ENCODE measurements at regions not wholly inside any gene's neighbourhood (a gene's known extent, or its start where the extent isn't known, plus 50 kb on each side); places are given as distances from the start of the nearest gene placed in this dataset.

- intact Hi-C loops (cut with DNase I; ENCODE audit: low total_unique reads) = no loop called here
- H3K4me3 ChIP-seq (ENCODE audit: low read depth, poor library complexity, severe bottlenecking) = no peak overlapping the region
- TF ChIP-seq POLR2A (IDR thresholded peaks at IDR 0.05) (no peak), CTCF (IDR thresholded peaks at IDR 0.05) (no peak)
- DNase-seq (ENCODE audit: low spot score in 2 of 2) = peak in 1 of 2 donors; percentile 8
- 67 to 84% methylated on average over 3 of the region's 3 CpGs for WGBS, 2 donors
Measured at GRCh38 chr16:24414534-24414933, 124.8 kb upstream of the RBBP6 start.

- WGBS, 2 donors = 43 to 51% methylated on average over 3 of the region's 3 CpGs
- no peak for TF ChIP-seq POLR2A (IDR thresholded peaks at IDR 0.05)
- no peak for TF ChIP-seq CTCF (IDR thresholded peaks at IDR 0.05)
Measured at GRCh38 chr16:24418733-24419132, 120.6 kb upstream of the RBBP6 start.

GRCh38 chr16:24423312-24423711 is 116.1 kb upstream of the RBBP6 start:
- WGBS, 2 donors = 88% methylated on average over 4 of the region's 4 CpGs
- no peak for TF ChIP-seq CTCF (IDR thresholded peaks at IDR 0.05)
- TF ChIP-seq POLR2A (IDR thresholded peaks at IDR 0.05) = no peak
- no peak for DNase-seq (ENCODE audit: low spot score in 2 of 2)
- no peak overlapping the region for H3K4me3 ChIP-seq (ENCODE audit: low read depth, poor library complexity, severe bottlenecking)
- intact Hi-C loops (cut with DNase I; ENCODE audit: low total_unique reads) = no loop called here

More at GRCh38 chr16:24418733-24419132, 120.6 kb upstream of the RBBP6 start:
- intact Hi-C loops (cut with DNase I; ENCODE audit: low total_unique reads) = no loop called here
- H3K4me3 ChIP-seq (ENCODE audit: low read depth, poor library complexity, severe bottlenecking) = no peak overlapping the region
- DNase-seq (ENCODE audit: low spot score in 2 of 2) = peak in 1 of 2 donors; percentile 4

GRCh38 chr16:24424364-24424763 is 115.0 kb upstream of the RBBP6 start:
- intact Hi-C loops (cut with DNase I; ENCODE audit: low total_unique reads) = no loop called here
- TF ChIP-seq POLR2A (IDR thresholded peaks at IDR 0.05) = no peak
- TF ChIP-seq CTCF (IDR thresholded peaks at IDR 0.05) = no peak
- no peak overlapping the region for H3K4me3 ChIP-seq (ENCODE audit: low read depth, poor library complexity, severe bottlenecking)
- WGBS, 2 donors = 81 to 86% methylated on average over 3 of the region's 3 CpGs
- no peak for DNase-seq (ENCODE audit: low spot score in 2 of 2)

GRCh38 chr16:24427840-24428239 is 111.5 kb upstream of the RBBP6 start:
- 69 to 73% methylated on average over 2 of the region's 2 CpGs for WGBS, 2 donors
- intact Hi-C loops (cut with DNase I; ENCODE audit: low total_unique reads) = no loop called here
- DNase-seq (ENCODE audit: low spot score in 2 of 2) = no peak
- no peak for TF ChIP-seq CTCF (IDR thresholded peaks at IDR 0.05)
- no peak for TF ChIP-seq POLR2A (IDR thresholded peaks at IDR 0.05)
- H3K4me3 ChIP-seq (ENCODE audit: low read depth, poor library complexity, severe bottlenecking) = no peak overlapping the region

- intact Hi-C loops (cut with DNase I; ENCODE audit: low total_unique reads) = no loop called here
- TF ChIP-seq CTCF (IDR thresholded peaks at IDR 0.05) (no peak), POLR2A (IDR thresholded peaks at IDR 0.05) (no peak)
- WGBS, 2 donors = 44 to 77% methylated on average over 2 of the region's 2 CpGs
- no peak overlapping the region for H3K4me3 ChIP-seq (ENCODE audit: low read depth, poor library complexity, severe bottlenecking)
- no peak for DNase-seq (ENCODE audit: low spot score in 2 of 2)
Measured at GRCh38 chr16:24428756-24429155, 110.6 kb upstream of the RBBP6 start.
